ENCODE measurements at regions not wholly inside any gene's neighbourhood (a gene's known extent, or its start where the extent isn't known, plus 50 kb on each side); places are given as distances from the start of the nearest gene placed in this dataset.

DNA sequence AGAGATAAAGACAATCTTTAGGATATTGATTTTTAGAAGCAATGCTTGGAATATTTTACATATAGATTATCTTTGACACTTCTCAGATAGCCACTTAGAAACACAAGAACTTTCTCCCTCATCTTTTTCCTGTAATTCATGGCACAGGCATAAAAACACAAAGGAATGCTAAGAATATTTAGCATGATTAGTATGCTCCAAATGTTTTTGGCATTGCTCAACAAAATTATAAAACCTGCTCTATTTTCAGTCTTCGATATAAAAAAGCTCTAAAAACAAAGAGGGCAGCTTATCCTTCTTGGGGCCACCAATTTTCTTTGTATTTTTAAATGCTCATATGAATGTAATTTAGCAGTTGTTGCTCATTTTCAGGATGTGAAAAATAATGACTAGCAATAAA lies 90.8 kb downstream of the RAD51AP2 start:
- 87 to 96% (median 88%) methylated on average over 1 of the region's 1 CpG for WGBS, 5 donors
- Histone ChIP-seq H3K27ac (no peak overlapping the region), H3K4me3 (no peak overlapping the region), H3K4me1 (no peaks in the 10 kb centered on the region), H3K27me3 (no peaks in the 10 kb centered on the region), H3K36me3 (no peaks in the 10 kb centered on the region), H3K9me3 (no peaks in the 10 kb centered on the region)
- TF ChIP-seq EP300 (IDR thresholded peaks at IDR 0.05) (no peak), POLR2A (IDR thresholded peaks at IDR 0.05) (no peak), POLR2AphosphoS5 (IDR thresholded peaks at IDR 0.05) (no peak)
- TF ChIP-seq, protein P1, sequence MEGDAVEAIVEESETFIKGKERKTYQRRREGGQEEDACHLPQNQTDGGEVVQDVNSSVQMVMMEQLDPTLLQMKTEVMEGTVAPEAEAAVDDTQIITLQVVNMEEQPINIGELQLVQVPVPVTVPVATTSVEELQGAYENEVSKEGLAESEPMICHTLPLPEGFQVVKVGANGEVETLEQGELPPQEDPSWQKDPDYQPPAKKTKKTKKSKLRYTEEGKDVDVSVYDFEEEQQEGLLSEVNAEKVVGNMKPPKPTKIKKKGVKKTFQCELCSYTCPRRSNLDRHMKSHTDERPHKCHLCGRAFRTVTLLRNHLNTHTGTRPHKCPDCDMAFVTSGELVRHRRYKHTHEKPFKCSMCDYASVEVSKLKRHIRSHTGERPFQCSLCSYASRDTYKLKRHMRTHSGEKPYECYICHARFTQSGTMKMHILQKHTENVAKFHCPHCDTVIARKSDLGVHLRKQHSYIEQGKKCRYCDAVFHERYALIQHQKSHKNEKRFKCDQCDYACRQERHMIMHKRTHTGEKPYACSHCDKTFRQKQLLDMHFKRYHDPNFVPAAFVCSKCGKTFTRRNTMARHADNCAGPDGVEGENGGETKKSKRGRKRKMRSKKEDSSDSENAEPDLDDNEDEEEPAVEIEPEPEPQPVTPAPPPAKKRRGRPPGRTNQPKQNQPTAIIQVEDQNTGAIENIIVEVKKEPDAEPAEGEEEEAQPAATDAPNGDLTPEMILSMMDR (IDR thresholded peaks at IDR 0.05), result no peak
- intact Hi-C loops (cut with DNase I; ENCODE audit: low total_unique reads), result no loop called here
- DNase-seq, result no peak

DNA sequence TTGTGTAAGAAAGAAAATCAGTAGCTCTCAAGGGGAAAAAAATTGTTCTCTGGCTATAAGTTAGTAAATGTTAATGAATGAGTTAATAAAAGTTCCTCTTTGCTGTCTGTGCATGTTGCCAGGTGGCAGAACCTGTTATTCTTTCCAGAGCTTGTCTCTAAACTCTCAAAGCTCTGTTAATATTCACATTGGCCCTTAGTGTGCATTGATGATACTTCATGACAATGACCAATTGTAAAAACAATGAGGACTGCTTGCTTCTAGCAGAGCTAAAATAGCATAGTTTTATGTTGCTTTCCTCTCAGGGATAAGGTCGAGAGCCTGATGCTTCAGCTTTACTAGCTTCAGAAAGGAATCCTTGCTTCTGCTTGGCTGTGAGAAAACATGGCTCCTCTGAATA lies 91.5 kb downstream of the RAD51AP2 start:
- 44 to 63% (median 46%) methylated on average over 1 of the region's 1 CpG for WGBS, 5 donors

DNA sequence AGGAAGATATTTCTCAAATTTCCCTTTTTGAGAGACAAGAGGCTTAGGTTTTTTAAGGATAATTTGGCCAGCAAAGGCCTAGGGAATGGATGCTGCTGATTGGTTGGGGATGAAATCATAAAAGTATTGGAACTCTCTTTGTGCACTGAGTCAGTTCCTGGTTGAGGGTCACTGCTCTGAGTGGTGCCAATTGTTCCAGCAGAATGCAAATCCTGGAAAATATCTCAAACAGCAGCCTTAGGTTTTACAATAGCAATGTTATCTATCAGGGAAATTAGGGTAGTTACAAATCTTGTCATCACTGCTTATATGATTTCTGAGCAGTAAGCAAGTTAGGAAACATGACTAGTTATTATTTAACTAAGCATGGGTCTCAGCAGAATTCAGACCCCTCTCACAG lies 96.2 kb downstream of the RAD51AP2 start:
- no peak overlapping the region for H3K4me3 ChIP-seq
- no peaks in the 10 kb centered on the region for H3K4me1 ChIP-seq
- H3K27me3 ChIP-seq, result no peaks in the 10 kb centered on the region
- H3K36me3 ChIP-seq, result no peaks in the 10 kb centered on the region
- H3K9me3 ChIP-seq, result no peaks in the 10 kb centered on the region
- intact Hi-C loops (cut with DNase I; ENCODE audit: low total_unique reads), result no loop called here
- H3K27ac ChIP-seq, result no peak overlapping the region
- no peak for DNase-seq
- TF ChIP-seq POLR2AphosphoS5 (IDR thresholded peaks at IDR 0.05), result no peak
- TF ChIP-seq, protein P1 (IDR thresholded peaks at IDR 0.05), result no peak
- TF ChIP-seq POLR2A (IDR thresholded peaks at IDR 0.05), result no peak
- no peak for TF ChIP-seq EP300 (IDR thresholded peaks at IDR 0.05)

More for the DNA sequence above, 91.5 kb downstream of the RAD51AP2 start:
- DNase-seq, result peak in 1 of 2 donors; percentile 7
- no peaks in the 10 kb centered on the region for H3K9me3 ChIP-seq
- TF ChIP-seq POLR2A (IDR thresholded peaks at IDR 0.05), result no peak
- no peak for TF ChIP-seq POLR2AphosphoS5 (IDR thresholded peaks at IDR 0.05)
- no peak for TF ChIP-seq EP300 (IDR thresholded peaks at IDR 0.05)
- TF ChIP-seq, protein P1 (IDR thresholded peaks at IDR 0.05), result no peak
- no peaks in the 10 kb centered on the region for H3K36me3 ChIP-seq
- no peak overlapping the region for H3K4me3 ChIP-seq
- no peaks in the 10 kb centered on the region for H3K4me1 ChIP-seq
- H3K27me3 ChIP-seq, result no peaks in the 10 kb centered on the region
- intact Hi-C loops (cut with DNase I; ENCODE audit: low total_unique reads), result no loop called here
- no peak overlapping the region for H3K27ac ChIP-seq

DNA sequence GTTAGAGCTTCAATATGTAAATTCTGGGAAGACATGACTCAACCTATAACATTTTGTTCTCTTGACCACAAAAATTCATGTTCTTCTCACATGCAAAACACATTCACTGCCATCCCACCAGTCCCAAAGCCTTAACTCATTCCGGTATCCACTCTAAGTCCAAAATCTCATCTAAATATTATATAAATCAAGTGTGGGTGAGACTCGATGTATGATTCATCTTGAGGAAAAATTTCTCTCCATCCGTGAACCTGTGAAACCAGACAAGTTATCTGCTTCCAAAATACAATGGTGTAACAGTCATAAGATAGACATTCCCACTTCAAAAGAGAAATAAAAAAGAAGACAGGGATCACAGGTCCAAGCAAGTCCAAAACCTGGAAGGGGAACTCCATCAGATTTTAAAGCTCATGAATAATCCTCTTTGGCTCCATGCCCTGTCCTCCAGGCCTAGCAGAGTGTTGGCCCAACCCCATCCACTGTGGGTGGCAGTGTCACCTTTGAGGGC lies 101.3 kb downstream of the RAD51AP2 start:
- no peaks in the 10 kb centered on the region for H3K36me3 ChIP-seq
- 81 to 93% (median 92%) methylated on average over 3 of the region's 3 CpGs for WGBS, 5 donors
- H3K4me3 ChIP-seq, result no peak overlapping the region
- no peaks in the 10 kb centered on the region for H3K9me3 ChIP-seq
- H3K4me1 ChIP-seq, result no peaks in the 10 kb centered on the region
- intact Hi-C loops (cut with DNase I; ENCODE audit: low total_unique reads), result no loop called here
- H3K27ac ChIP-seq, result no peak overlapping the region
- no peak for DNase-seq
- H3K27me3 ChIP-seq, result no peaks in the 10 kb centered on the region
- no peak for TF ChIP-seq EP300 (IDR thresholded peaks at IDR 0.05)
- TF ChIP-seq POLR2A (IDR thresholded peaks at IDR 0.05), result no peak
- TF ChIP-seq, protein P1 (IDR thresholded peaks at IDR 0.05), result no peak
- no peak for TF ChIP-seq POLR2AphosphoS5 (IDR thresholded peaks at IDR 0.05)

All from stomach (tissue), 8 donors.